ENCODE measurements at regions not wholly inside any gene's neighbourhood (a gene's known extent, or its start where the extent isn't known, plus 50 kb on each side); places are given as distances from the start of the nearest gene placed in this dataset.

- no peaks in the 10 kb centered on the region for H3K36me3 ChIP-seq (ENCODE audit: control insufficient read depth in 2 of 2, extremely low read depth in 1 of 2, insufficient read depth in 2 of 2, low read length in 2 of 2)
- H4K20me1 ChIP-seq (ENCODE audit: control insufficient read depth, extremely low read depth, insufficient read depth, low read length): no peaks in the 10 kb centered on the region
- dilution Hi-C loops (cut with MboI; ENCODE audit: extremely low pct_ligation_motif_present, low sequenced_read_pairs): no loop called here
- no peaks in the 10 kb centered on the region for H3K79me2 ChIP-seq (ENCODE audit: control insufficient read depth, insufficient read depth, low read length)
- no peak overlapping the region for H3K4me2 ChIP-seq (ENCODE audit: control insufficient read depth, extremely low read depth, insufficient read depth, low read depth, low read length)
- no peaks in the 10 kb centered on the region for H3K9me3 ChIP-seq (ENCODE audit: control insufficient read depth, low read depth, low read length)
- no peak overlapping the region for H3K9ac ChIP-seq (ENCODE audit: control insufficient read depth, extremely low read depth, insufficient read depth, low read length)
- FAIRE-seq: no peak
- TF ChIP-seq CTCF (optimal IDR thresholded peaks at IDR 0.05 in 1 of 3, IDR thresholded peaks at IDR 0.05 in 1 of 3, conservative IDR thresholded peaks at IDR 0.05 in 1 of 3; ENCODE audit: extremely low read depth in 1 of 3, insufficient read depth in 2 of 3, low read length in 3 of 3) (no peak), EZH2 (IDR thresholded peaks at IDR 0.05; ENCODE audit: low read length) (no peak)
- H3K4me1 ChIP-seq (ENCODE audit: control insufficient read depth, extremely low read depth, insufficient read depth, low read length): no peaks in the 10 kb centered on the region
- H3K4me3 ChIP-seq (ENCODE audit: control insufficient read depth in 2 of 3, extremely low read depth in 1 of 3, insufficient read depth in 2 of 3, low read depth in 1 of 3, low read length in 3 of 3): no peak overlapping the region
- H3K27me3 ChIP-seq (ENCODE audit: control insufficient read depth, extremely low read depth, insufficient read depth, low read length): no peaks in the 10 kb centered on the region
- H2AFZ ChIP-seq (ENCODE audit: control insufficient read depth, low read length): no peak overlapping the region
- H3K9me1 ChIP-seq (ENCODE audit: control insufficient read depth, extremely low read depth, insufficient read depth, low read length): no peaks in the 10 kb centered on the region
- DNase-seq (ENCODE audit: low read depth, low spot score): no peak
- no peak overlapping the region for H3K27ac ChIP-seq (ENCODE audit: control insufficient read depth, insufficient read depth, low read length)
These were observed 430.3 kb upstream of the NRP1 start for GRCh38 chr10:33764694-33765185.

- Histone ChIP-seq H3K27me3 (ENCODE audit: control insufficient read depth, extremely low read depth, insufficient read depth, low read length) (no peaks in the 10 kb centered on the region), H3K9me3 (ENCODE audit: control insufficient read depth, low read depth, low read length) (no peaks in the 10 kb centered on the region), H3K36me3 (ENCODE audit: control insufficient read depth in 2 of 2, extremely low read depth in 1 of 2, insufficient read depth in 2 of 2, low read length in 2 of 2) (no peaks in the 10 kb centered on the region), H3K27ac (ENCODE audit: control insufficient read depth, insufficient read depth, low read length) (no peak overlapping the region), H3K4me2 (ENCODE audit: control insufficient read depth, extremely low read depth, insufficient read depth, low read depth, low read length) (no peak overlapping the region), H3K4me3 (ENCODE audit: control insufficient read depth in 2 of 3, extremely low read depth in 1 of 3, insufficient read depth in 2 of 3, low read depth in 1 of 3, low read length in 3 of 3) (no peak overlapping the region), H3K9ac (ENCODE audit: control insufficient read depth, extremely low read depth, insufficient read depth, low read length) (no peak overlapping the region), H2AFZ (ENCODE audit: control insufficient read depth, low read length) (no peak overlapping the region), H3K9me1 (ENCODE audit: control insufficient read depth, extremely low read depth, insufficient read depth, low read length) (no peaks in the 10 kb centered on the region), H4K20me1 (ENCODE audit: control insufficient read depth, extremely low read depth, insufficient read depth, low read length) (no peaks in the 10 kb centered on the region), H3K79me2 (ENCODE audit: control insufficient read depth, insufficient read depth, low read length) (no peaks in the 10 kb centered on the region), H3K4me1 (ENCODE audit: control insufficient read depth, extremely low read depth, insufficient read depth, low read length) (no peaks in the 10 kb centered on the region)
- TF ChIP-seq EZH2 (IDR thresholded peaks at IDR 0.05; ENCODE audit: low read length) (no peak), CTCF (optimal IDR thresholded peaks at IDR 0.05 in 1 of 3, IDR thresholded peaks at IDR 0.05 in 1 of 3, conservative IDR thresholded peaks at IDR 0.05 in 1 of 3; ENCODE audit: extremely low read depth in 1 of 3, insufficient read depth in 2 of 3, low read length in 3 of 3) (no peak)
- DNase-seq (ENCODE audit: low read depth, low spot score): no peak
- dilution Hi-C loops (cut with MboI; ENCODE audit: extremely low pct_ligation_motif_present, low sequenced_read_pairs): no loop called here
- no peak for FAIRE-seq
These were observed 425.8 kb upstream of the NRP1 start for GRCh38 chr10:33760056-33760943.

All from keratinocyte (primary cell).